Kidney capillary endothelial cell (primary cell): ENCODE measurements at regions not wholly inside any gene's neighbourhood (a gene's known extent, or its start where the extent isn't known, plus 50 kb on each side); places are given as distances from the start of the nearest gene placed in this dataset.

Experiments
- DNase-seq: peaks from one replicate; pipeline ENCODE4 v3.0.0-alpha.2; 2018; ENCODE audit warnings: low spot score

DNA sequence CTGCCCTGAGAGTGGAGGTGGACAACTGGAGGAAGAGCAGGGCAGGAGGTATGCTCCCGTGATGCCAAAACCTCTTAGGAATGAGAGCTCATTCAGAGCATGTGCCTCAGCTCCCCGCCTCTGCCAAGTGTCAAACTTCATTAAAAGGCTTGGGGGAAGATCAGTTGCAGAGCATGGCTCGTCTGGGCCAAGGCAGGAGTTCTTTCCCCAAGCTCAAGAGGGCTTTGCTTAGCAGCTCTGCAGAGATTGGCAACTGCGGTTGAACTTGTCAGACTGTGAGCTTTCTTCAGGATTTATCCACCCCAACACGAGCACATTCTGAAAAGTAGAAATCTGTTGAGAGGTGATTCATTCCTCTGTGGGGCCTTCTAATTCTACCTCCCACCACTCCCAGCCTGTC, 248.1 kb downstream of the HS3ST3A1 start:
- no peak for DNase-seq

DNA sequence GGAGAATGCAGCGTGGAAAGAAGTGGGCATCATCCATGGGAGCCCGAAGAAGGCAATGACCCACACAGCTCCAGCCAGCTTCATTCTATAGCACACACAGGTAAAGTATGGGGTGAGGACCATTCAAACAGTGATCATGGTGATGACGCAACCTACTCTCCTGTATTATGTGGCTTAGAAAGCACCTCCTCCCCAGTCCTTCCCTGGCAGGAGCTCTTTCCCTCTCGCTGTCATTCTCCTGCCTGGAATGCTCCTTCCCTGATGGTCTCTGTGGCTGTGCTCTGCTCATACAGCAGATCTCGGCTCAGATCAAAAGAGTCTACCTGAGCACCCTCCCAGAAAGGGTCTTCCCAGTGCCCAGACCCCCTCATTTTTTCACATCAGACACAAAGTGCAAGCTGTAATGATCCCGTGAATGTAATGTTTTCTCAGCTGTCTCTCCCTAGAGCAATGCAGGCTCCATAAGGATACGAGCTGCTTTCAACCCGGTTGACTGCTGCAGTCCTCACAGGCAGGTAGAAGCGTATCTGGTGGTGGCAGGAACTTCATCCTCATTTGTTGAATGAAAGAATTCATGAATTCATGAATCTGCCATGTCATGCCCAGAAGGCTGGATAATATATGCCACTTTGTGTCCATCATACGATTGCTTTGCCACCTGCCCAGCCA, 248.8 kb downstream of the HS3ST3A1 start:
- no peak for DNase-seq

DNA sequence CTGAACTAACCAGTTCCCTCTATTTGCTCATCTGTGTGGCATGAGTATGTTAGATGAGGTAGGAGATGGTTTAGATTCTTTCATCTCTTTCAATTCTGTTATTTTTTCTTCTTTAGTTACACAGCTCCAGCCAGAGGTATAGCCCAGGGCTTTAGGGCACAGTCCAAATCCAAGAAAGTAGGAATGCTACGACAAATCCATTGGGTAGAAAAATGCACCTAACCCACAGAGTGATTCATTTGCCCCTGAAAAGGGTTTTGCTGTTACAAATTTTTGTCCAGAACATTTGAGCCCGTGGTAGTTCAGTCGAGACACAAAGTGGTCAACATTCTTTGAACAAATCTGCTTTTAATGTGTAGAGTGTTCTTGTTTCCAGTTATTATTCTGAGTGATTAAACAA, 250.7 kb downstream of the HS3ST3A1 start:
- no peak for DNase-seq

DNA sequence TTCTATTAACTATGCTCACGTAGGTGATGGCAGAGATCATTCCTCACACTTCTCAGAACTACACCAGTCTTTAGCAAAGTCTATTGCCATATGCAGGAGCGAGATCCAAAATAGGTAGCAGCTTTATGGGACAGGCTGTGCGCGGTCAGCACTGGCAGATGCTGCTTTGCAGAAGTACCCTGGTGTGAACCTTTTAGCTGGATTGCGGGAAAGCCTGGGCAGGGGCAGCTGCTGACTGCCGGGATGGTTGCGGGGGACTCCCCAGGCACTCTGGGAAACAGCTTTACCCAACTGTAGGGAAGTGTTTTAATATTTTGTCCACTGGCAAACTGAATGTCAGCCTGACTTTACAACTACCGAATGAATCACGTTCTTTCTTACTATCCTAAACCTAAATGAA, 251.3 kb downstream of the HS3ST3A1 start:
- DNase-seq = no peak

DNA sequence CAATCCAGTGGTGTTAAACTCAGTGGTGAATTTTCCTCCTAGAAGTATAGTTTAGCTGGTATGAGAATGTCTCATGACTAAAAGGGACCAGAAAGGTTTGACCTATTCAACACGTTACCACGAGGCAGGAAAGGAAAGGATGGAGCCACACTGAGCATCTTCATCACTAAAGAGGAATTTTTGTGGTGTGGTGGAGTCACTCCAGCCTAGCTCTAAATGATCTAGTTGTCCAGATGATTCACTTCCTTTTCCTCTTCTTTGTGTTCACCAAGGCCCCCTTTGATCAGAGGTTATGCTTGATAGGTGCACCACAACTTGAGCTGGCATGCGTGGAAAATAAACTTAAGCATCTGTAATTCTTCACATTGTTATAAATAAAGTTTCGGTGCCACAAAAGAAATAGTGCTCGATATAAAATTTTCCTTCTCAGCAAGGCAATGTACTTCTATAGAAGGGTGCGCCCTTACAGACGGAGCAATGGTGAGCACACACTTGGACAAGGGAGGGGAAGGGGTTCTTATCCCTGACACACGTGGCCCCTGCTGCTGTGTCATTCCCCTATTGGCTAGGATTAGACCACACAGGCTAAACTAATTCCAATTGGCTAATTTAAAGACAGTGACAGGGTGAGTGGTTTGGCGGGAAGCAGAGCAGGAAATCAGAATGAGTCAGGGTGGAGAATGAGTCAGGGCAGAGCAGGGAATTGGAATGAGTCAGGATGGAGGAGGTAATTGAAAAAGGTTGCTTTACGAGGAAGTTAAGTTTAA, 254.6 kb downstream of the HS3ST3A1 start:
- DNase-seq = peak; percentile 94

- DNase-seq = no peak
These were observed 255.1 kb downstream of the HS3ST3A1 start for GRCh38 chr17:13346592-13346991.

- DNase-seq = no peak
These were observed 255.6 kb downstream of the HS3ST3A1 start for GRCh38 chr17:13346081-13346533.

- DNase-seq = no peak
These were observed 263.3 kb downstream of the HS3ST3A1 start for GRCh38 chr17:13338421-13338820.

DNA sequence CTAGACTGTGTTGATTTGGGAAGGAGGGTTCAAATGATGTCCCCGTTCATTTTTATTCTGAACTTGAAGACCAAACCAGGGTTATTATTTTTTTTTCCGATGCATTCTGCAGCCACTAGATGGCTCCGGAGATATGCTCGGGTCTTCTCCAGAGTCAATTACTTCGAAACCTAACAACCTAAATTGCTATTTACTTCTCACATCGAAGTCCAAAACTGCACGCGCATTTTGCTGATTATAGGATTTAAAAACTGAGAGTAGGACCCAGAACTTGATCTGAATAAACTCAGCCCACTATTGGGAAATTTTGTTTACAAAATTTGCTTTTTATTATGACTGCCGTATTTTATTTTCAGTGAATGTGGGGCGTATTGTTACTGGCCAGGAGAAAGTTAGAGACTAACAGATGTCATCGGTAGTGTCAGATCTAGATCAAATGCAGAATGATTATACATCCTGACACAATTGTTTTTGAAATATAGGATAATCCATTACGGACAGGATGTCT, 263.8 kb downstream of the HS3ST3A1 start:
- DNase-seq = peak; percentile 56

DNA sequence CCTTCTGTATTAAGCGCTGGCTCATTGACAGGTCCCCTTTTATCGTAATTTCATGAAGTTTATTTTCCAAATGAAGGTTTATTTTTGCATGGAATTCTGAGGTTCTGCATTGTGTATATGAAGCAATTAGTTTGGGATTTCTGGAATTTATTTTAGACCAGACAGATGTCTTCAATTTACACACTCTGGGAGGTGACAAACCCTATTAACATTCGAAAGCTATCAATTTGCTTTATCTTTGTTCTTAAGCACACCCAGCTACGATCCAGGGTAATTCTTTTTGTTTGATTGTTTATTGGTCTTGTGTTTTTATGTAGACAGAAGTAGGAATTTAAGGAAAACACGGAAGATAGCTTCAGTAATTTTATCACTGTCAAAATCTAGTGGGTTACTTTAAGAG, 264.6 kb downstream of the HS3ST3A1 start:
- no peak for DNase-seq

DNA sequence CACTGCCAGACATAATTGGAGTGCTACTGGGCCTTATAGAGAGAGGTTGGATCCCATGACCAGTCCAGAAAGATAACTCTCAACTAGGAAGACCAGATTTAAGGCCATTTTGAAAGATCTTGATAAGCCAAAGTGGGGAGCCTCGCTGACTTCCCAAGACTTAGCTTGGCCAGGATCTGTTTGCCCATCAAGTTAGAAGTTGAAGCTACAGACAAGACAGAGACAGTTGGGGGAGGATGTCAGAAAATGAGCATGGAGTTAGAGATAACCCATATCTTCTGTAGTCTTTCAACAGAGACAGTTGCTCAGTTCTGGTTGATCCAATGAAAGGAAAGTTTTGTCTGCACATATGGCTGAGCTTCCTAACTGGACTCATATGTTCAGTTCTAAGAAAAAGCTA, 267.4 kb downstream of the HS3ST3A1 start:
- DNase-seq = no peak

DNA sequence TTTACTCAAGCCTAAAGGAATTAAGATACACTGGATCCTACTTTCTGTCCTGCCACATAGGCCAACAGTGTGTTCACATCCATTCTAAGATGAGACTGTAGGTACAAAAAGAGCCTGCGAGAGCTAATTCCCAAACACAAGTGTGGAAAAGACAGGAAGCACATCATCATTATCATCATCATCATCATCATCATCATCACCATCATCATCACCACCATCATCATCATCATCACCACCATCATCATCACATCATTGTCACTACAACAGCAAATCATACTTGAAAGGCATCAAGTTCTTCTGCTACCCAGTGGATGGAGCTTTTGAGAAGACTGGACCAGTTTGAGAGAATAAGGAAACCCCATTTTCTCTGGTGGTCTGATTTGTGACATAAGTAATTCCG, 268.1 kb downstream of the HS3ST3A1 start:
- DNase-seq = no peak

GRCh38 chr17:13332207-13332606, 269.5 kb downstream of the HS3ST3A1 start:
- no peak for DNase-seq

- DNase-seq = no peak
These were observed 272.3 kb downstream of the HS3ST3A1 start for GRCh38 chr17:13329421-13329820.

DNA sequence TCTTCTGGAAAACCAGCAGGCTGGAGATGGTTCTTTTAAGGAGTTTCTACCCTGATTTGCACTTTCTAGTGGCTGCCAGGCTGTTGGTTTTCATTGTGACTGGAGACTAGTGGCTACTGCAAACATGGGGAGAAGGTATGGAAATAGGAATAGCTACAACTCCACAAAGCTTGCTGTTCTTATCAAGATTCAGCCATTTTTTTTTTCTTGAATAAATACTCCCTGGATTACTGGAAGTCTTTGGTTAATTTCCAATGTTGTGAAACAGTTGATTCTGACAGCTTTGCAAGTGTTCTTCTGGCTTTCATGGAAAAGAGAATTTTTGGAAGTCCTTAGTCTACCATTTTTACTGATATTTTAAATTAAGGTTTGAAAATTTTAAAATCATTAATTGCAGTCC, 277.7 kb downstream of the HS3ST3A1 start:
- DNase-seq = no peak

- no peak for DNase-seq
These were observed 279.6 kb downstream of the HS3ST3A1 start for GRCh38 chr17:13321951-13322701.

DNA sequence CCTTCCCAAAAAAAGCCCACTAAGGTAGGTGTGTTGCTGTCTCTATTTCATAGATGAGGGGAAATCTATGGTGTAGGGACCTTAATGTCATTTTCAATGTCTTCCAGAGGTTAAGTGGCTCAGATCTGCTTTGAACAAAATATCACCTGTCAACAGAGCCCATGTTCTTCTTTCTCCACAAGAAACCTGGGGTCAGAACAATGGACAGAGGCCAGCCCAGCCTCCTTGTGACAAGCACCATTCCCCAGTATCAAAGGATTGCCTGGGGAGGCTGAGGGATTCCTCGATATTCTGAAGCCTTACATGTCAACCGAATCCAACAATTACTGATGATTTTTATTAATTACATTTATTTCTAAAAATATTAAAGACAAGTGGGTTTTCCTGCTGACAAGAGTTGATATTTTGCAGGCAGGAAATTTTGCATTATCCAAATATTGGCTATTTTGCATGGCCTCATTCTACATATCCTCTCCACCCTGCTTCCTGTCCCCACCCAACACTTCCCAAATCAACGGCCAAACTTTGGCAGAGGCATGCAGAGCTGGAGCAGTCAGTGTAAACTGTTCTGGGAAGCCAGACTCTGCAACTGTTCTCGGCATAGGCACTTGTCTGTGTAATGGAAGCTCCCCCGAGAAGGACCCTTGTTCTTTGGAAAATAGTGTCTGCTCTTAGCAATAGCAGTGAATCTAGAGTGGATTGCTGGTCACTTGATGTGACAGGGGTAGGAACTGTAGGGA, 281.5 kb downstream of the HS3ST3A1 start:
- DNase-seq = no peak

DNA sequence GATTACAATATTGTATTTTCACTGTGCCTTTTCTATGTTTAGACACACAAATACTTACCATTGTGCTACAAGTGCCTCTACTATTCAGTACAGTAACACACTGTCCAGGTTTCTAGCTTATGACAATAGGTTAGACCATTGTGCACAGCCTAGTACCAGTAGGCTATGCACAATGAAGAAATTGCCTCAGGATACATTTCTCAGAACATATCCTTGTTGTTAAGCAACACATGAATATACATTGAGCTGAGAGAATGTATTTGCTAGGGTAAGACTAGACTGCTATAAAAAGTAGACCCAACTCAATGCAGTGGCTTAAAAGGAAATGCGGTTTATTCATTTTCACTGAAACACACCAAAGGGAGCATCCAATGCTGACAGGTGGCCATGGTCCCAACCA, 285.1 kb downstream of the HS3ST3A1 start:
- no peak for DNase-seq

DNA sequence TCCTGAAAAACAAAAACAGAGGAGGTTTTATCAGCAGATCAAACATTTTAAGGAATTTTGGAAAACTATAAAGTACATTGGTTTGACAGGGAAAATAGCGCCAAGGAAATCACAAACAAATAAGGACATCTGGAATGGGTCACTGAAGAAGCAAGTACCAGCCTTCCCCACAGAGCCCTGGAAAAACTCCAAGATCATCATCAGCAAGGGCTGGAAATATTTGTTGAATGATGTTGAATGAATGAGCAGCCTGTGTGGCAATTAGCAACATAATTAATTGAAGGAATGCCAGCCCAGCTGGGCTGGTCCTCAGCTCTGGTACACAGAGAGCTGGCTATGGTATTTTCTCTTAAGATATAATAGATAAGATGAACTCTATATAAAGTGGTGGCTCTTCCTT, 290.4 kb downstream of the HS3ST3A1 start:
- DNase-seq = no peak

- DNase-seq = no peak
These were observed 290.9 kb downstream of the HS3ST3A1 start for GRCh38 chr17:13310858-13311257.

DNA sequence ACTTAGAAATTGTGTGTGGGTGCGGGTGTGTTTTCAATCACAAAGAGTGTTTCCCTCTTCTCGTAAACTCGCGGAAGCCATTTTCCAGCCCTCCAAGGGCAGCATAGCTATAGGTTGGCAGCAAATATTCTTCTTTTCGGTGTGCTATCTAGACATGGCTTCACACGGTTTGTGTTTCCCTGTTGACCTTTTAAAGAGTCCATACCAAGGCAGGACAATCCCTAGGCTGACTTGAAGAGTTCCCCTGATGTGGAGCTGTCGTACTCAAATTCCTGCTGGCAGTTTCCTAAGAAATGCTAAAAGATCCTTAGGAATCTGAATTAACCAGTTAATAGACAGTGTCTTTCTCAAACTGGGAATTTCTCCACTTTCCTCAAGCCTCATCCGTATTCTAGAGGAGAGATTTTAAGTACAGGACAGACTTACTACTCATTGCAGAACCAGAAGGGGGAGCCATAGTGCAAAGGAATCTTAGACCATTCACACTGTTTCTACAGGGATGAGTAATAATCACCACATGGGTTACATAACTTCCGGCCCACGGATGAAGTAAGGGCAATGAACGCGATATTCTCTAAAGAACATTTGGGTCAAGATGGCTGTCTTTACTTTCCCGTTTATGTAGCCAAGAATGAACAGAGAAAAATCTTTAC, 288.6 kb upstream of the ELAC2 start:
- peak; percentile 45 for DNase-seq

- DNase-seq = no peak
These were observed 285.2 kb upstream of the ELAC2 start for GRCh38 chr17:13302983-13303382.
